SK-N-MC (cell line): ENCODE measurements at regions not wholly inside any gene's neighbourhood (a gene's known extent, or its start where the extent isn't known, plus 50 kb on each side); places are given as distances from the start of the nearest gene placed in this dataset.

Source experiments
- EZH2 ChIP-seq: fragments of 200-600 bp; sonication (generic); IDR thresholded peaks from one replicate; pipeline ENCODE4 v1.6.1; 2017; ENCODE audit warnings: antibody characterized with exemption
- FOXP2 ChIP-seq: optimal IDR thresholded peaks from 2 replicates; pipeline ENCODE3; 2011; ENCODE audit warnings: mild to moderate bottlenecking, moderate library complexity; ENCODE audit not compliant: insufficient read depth; ENCODE audit errors: extremely low read length, control extremely low read depth
- POLR2AphosphoS5 ChIP-seq: IDR thresholded peaks from 2 replicates; pipeline ENCODE4 v1.6.1; 2012; ENCODE audit warnings: mild to moderate bottlenecking, low read depth, low read length, borderline replicate concordance

DNA sequence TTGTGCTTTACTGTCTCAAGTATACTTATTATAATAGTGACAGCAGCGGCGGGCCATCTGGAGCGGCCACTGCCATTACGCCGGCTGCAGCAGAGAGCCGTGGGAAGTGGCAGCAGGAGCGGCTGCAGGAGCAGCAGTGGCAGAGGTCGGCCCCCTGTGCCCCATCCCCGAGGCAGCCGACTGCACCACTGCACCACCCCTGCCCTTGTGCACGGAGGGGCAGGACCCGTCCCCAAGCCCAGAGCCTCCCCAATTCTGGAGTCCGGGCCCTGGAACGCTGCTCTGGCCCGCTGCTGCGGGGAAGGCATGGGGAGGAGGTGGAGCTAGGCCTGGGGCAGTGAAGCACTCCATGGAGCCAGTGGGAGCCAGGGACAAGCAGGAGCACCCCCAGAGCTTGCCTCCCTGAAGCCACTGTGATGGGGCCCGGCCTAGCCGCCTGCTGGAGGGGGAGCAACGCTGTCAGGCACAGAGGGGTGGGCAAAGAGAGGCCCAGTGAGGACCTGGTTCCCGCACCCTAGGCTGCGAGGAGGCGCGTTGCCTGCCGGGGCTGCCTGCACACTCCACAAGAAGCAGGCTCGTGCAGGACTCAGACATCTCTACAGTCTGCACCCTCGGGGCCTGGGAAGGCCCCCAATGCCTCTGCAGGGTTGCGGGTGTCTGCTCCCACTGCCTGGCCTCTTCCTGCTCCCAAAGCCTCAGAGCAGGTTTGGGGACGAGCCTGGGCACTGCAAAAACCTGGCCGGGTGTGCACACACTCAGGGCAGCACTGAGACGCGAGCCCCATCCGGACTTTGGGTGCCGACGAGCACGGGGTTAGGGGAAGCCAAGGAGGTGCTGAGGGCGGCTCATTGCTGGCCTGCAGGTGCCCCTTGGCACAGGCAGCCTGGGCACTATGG, 74.2 kb upstream of the RASSF8 start:
- TF ChIP-seq POLR2AphosphoS5 (no peak), EZH2 (no peak), FOXP2 (no peak)
